NOMO-1 treated with dmso at 0.1 percent for 144 hours (cell line): ENCODE measurements at regions not wholly inside any gene's neighbourhood (a gene's known extent, or its start where the extent isn't known, plus 50 kb on each side); places are given as distances from the start of the nearest gene placed in this dataset.
"Not testable (repeated sequence)": the region's sequence is repeated elsewhere in the genome, so short reads cannot be mapped to it uniquely, and the experiment has no call there.

ENCODE experiments used
- DNase-seq: peaks from one replicate; lab custom pipeline; 2025; ENCODE audit not compliant: unreplicated experiment; lab: John Stamatoyannopoulos, UW

GRCh38 chr7:92924800-92925199 is 88.4 kb upstream of the CDK6 start:
- no peak for DNase-seq

GRCh38 chr7:92917230-92917629 is 80.9 kb upstream of the CDK6 start:
- no peak for DNase-seq

- no peak for DNase-seq
Observed at GRCh38 chr7:92916770-92917224, 80.4 kb upstream of the CDK6 start.

GRCh38 chr7:92915348-92915747 is 79.0 kb upstream of the CDK6 start:
- DNase-seq: no peak

- no peak for DNase-seq
Observed at GRCh38 chr7:92914645-92915044, 78.3 kb upstream of the CDK6 start.

- DNase-seq: no peak
Observed at GRCh38 chr7:92913849-92914248, 77.5 kb upstream of the CDK6 start.

GRCh38 chr7:92910976-92911375 is 74.6 kb upstream of the CDK6 start:
- DNase-seq: no peak

GRCh38 chr7:92909686-92910475 is 73.5 kb upstream of the CDK6 start:
- no peak for DNase-seq

GRCh38 chr7:92904244-92905131 is 68.1 kb upstream of the CDK6 start:
- DNase-seq: peak; percentile 84

- no peak for DNase-seq
Observed at GRCh38 chr7:92898798-92899197, 62.4 kb upstream of the CDK6 start.

GRCh38 chr7:92894857-92895256 is 58.5 kb upstream of the CDK6 start:
- DNase-seq: not testable (repeated sequence)

- DNase-seq: no peak
Observed at GRCh38 chr7:92889081-92889480, 52.7 kb upstream of the CDK6 start.
